PFSK-1 (cell line): ENCODE measurements at regions not wholly inside any gene's neighbourhood (a gene's known extent, or its start where the extent isn't known, plus 50 kb on each side); places are given as distances from the start of the nearest gene placed in this dataset.

ENCODE experiments used
- FOXP2 ChIP-seq: optimal IDR thresholded peaks from 2 replicates; pipeline ENCODE3; 2011; ENCODE audit warnings: borderline replicate concordance, control low read depth, inconsistent platforms; ENCODE audit not compliant: insufficient read depth; ENCODE audit errors: extremely low read length, extremely low read depth
- POLR2AphosphoS5 ChIP-seq: IDR thresholded peaks from 2 replicates; pipeline ENCODE4 v1.6.1; 2012; ENCODE audit warnings: low read depth, mild to moderate bottlenecking, control low read depth, low read length, moderate library complexity
- SIN3A ChIP-seq: IDR thresholded peaks from 2 replicates; pipeline ENCODE4 v1.6.1; 2012; ENCODE audit warnings: mild to moderate bottlenecking, low read length, moderate library complexity, borderline replicate concordance; ENCODE audit not compliant: insufficient read depth
- TAF1 ChIP-seq: IDR thresholded peaks from 2 replicates; pipeline ENCODE4 v1.6.1; 2012; ENCODE audit warnings: low read length, control low read depth, borderline replicate concordance; ENCODE audit not compliant: insufficient read depth
- TF ChIP-seq, protein P1 (sequence below), 2 experiments: IDR thresholded peaks; 2 replicates each; pipeline versions ENCODE4 v1.6.1 to v1.8.0; 2011 to 2012; ENCODE audit warnings: low read depth in 2 of 2, low read length in 2 of 2, control low read depth in 1 of 2, inconsistent platforms in 1 of 2, mild to moderate bottlenecking in 1 of 2, moderate library complexity in 1 of 2; ENCODE audit not compliant: insufficient read depth in 1 of 2

GRCh38 chr11:81207421-81208054, 1526.1 kb downstream of the FAM181B start:
- TF ChIP-seq POLR2AphosphoS5 (no peak), SIN3A (no peak), FOXP2 (no peak)

DNA sequence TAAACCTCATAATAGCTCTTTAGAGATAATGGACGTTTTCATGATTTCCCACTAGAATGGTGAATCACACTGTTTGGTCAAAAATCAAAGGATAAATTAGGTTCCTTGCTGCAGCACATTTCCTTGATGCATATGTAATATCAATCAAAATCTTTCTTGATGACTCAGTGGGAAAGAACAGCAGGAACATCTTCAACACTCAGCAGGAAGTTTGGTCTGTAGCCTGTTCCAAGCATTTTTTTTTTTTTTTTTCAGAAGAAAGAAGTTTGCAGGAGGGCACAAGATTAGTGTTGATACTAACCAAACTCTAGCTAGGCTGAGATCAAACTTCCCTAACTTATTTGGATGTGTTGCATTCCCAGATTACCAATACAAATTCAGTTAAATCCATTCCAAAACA, 1529.8 kb downstream of the FAM181B start:
- TF ChIP-seq TAF1 (no peak), SIN3A (no peak), FOXP2 (no peak), POLR2AphosphoS5 (no peak)
- TF ChIP-seq, protein P1, sequence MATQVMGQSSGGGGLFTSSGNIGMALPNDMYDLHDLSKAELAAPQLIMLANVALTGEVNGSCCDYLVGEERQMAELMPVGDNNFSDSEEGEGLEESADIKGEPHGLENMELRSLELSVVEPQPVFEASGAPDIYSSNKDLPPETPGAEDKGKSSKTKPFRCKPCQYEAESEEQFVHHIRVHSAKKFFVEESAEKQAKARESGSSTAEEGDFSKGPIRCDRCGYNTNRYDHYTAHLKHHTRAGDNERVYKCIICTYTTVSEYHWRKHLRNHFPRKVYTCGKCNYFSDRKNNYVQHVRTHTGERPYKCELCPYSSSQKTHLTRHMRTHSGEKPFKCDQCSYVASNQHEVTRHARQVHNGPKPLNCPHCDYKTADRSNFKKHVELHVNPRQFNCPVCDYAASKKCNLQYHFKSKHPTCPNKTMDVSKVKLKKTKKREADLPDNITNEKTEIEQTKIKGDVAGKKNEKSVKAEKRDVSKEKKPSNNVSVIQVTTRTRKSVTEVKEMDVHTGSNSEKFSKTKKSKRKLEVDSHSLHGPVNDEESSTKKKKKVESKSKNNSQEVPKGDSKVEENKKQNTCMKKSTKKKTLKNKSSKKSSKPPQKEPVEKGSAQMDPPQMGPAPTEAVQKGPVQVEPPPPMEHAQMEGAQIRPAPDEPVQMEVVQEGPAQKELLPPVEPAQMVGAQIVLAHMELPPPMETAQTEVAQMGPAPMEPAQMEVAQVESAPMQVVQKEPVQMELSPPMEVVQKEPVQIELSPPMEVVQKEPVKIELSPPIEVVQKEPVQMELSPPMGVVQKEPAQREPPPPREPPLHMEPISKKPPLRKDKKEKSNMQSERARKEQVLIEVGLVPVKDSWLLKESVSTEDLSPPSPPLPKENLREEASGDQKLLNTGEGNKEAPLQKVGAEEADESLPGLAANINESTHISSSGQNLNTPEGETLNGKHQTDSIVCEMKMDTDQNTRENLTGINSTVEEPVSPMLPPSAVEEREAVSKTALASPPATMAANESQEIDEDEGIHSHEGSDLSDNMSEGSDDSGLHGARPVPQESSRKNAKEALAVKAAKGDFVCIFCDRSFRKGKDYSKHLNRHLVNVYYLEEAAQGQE (IDR thresholded peaks at IDR 0.05; ENCODE audit: insufficient read depth in 1 of 2, low read depth in 2 of 2, low read length in 2 of 2): no peak

DNA sequence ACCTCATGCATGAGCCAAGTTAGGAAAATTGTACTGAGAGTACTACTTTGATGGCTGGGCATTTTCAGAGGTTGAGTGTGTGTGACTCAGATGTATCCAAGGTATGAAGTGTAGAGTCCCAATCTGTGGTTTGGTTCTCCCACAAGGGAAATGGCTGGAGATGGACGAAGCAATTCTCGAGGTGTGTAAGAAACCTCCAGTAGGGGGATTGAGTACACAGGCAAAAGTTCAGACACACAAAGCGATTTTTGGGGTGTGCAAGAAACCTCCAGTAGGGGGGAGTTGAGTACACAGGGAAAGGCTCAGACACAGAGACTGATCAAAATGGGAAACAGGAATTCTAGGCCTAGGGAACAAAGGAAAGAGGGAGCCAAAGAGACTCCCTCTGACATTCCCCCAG, 1536.3 kb downstream of the FAM181B start:
- TF ChIP-seq POLR2AphosphoS5: no peak
- TF ChIP-seq, protein P1 (IDR thresholded peaks at IDR 0.05; ENCODE audit: insufficient read depth in 1 of 2, low read depth in 2 of 2, low read length in 2 of 2): no peak
- TF ChIP-seq FOXP2: no peak
- no peak for TF ChIP-seq TAF1
- no peak for TF ChIP-seq SIN3A

DNA sequence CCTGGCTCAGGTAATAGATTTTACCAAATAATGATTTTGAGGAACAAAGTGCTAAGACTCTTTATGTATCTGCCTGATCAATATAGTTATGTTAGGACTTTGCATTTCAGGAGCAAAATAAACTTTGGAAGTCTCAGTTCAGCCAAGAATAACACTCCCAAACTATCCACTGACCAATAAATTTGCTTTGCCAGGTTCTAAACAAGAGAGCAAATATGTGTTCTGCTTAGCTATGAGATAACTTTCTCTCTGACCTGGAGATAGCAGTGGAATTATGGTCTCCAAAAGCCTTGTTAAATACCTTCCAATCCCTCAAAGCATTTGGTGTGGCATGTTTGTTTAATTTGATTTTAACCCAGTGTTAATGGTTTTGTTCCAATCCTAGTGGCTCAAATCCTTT, 1541.1 kb downstream of the FAM181B start:
- TF ChIP-seq FOXP2 (no peak), SIN3A (no peak), POLR2AphosphoS5 (no peak), TAF1 (no peak)
- TF ChIP-seq, protein P1 (IDR thresholded peaks at IDR 0.05; ENCODE audit: insufficient read depth in 1 of 2, low read depth in 2 of 2, low read length in 2 of 2): no peak

DNA sequence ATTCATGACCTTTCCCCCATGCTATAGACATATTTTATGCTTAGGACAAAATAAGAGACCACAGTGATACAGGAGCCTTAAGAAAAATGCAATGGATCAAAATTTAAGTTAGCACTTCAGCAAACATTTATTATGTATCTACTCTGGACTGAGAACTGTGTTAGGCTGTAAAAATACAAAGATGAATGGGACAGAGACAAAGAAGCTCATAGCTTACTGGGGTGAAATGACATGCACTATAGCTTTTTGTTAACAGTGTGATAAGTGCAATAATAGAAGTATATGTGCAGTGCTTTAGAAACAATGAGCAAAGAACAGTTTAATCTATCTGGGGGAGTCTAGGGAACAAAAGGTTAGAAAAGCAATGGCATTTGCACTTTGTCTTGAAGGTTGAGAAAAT, 1543.1 kb downstream of the FAM181B start:
- TF ChIP-seq, protein P1 (IDR thresholded peaks at IDR 0.05; ENCODE audit: insufficient read depth in 1 of 2, low read depth in 2 of 2, low read length in 2 of 2): no peak
- no peak for TF ChIP-seq TAF1
